Left ventricle myocardium inferior (tissue), 1 donor: ENCODE measurements at regions not wholly inside any gene's neighbourhood (a gene's known extent, or its start where the extent isn't known, plus 50 kb on each side); places are given as distances from the start of the nearest gene placed in this dataset.

Source experiments
- DNase-seq: peaks from one replicate; pipeline ENCODE4 v3.0.0-alpha.2; 2020
- H3K27ac ChIP-seq: fragments of 200-600 bp; replicated peaks from 2 replicates; pipeline ENCODE4 v1.8.0; 2021
- H3K27me3 ChIP-seq: fragments of 200-600 bp; 2 replicates; pipeline ENCODE4 v1.8.0; 2021; ENCODE audit warnings: low read depth
- H3K36me3 ChIP-seq: fragments of 200-600 bp; 2 replicates; pipeline ENCODE4 v1.8.0; 2021
- H3K4me1 ChIP-seq: fragments of 200-600 bp; 2 replicates; pipeline ENCODE4 v1.8.0; 2021
- H3K4me3 ChIP-seq: fragments of 200-600 bp; 2 replicates; pipeline ENCODE4 v1.8.0; 2021; ENCODE audit warnings: mild to moderate bottlenecking, moderate library complexity
- H3K9me3 ChIP-seq: fragments of 200-600 bp; replicated peaks from 2 replicates; pipeline ENCODE4 v1.8.0; 2021
- intact Hi-C: fragments of 100-400 bp; cut with micrococcal nuclease; formaldehyde crosslinking; loops from one replicate; pipeline ENCODE4 v1.11.0; 2022
- TF ChIP-seq, protein P1 (sequence below): fragments of 200-600 bp; IDR thresholded peaks from 2 replicates; pipeline ENCODE4 v1.8.0; 2021; ENCODE audit warnings: antibody characterized with exemption, mild to moderate bottlenecking, borderline replicate concordance
- donor health status: DM: no; HTN: yes; CAD: no; lungs with severe emphysema.

DNA sequence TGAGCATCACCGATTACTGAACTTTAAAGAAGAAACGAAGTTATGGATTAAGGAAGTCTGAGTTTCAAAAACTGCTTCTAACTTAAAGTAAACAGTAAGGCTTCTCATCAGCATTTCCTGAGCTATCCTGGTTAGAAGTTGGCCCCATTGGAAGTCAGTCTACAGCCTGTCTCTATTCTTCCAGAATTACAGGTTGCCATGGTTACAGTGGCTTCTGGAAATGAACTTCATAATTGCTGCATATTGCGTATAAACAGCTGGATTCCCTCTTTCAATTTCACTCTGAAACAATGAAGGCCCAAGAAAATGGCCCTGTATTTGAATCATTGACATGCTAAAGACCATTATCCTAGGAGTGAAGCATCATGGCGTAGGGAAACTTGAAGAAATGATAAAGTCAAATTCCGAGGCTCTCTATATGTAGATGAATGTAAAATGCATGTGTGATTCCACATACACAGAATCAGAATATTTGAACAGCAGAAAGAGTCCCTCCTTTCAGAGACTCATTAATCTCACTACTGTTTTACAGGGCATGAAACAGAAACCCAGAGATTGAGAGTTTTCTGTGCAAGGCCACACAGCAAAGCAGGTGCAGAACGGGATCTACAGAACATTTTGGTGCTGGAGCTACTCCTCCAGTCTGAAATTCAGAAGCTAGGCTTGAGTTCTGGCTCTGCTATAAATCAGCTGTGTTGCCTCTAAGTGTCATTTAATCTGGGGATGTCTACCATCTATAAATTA, 856.4 kb upstream of the CELF4 start:
- DNase-seq, result no peak
- H3K4me1 ChIP-seq, result no peaks in the 10 kb centered on the region
- TF ChIP-seq, protein P1, sequence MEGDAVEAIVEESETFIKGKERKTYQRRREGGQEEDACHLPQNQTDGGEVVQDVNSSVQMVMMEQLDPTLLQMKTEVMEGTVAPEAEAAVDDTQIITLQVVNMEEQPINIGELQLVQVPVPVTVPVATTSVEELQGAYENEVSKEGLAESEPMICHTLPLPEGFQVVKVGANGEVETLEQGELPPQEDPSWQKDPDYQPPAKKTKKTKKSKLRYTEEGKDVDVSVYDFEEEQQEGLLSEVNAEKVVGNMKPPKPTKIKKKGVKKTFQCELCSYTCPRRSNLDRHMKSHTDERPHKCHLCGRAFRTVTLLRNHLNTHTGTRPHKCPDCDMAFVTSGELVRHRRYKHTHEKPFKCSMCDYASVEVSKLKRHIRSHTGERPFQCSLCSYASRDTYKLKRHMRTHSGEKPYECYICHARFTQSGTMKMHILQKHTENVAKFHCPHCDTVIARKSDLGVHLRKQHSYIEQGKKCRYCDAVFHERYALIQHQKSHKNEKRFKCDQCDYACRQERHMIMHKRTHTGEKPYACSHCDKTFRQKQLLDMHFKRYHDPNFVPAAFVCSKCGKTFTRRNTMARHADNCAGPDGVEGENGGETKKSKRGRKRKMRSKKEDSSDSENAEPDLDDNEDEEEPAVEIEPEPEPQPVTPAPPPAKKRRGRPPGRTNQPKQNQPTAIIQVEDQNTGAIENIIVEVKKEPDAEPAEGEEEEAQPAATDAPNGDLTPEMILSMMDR, result no peak
- intact Hi-C loops, result no loop called here
- no peak overlapping the region for H3K27ac ChIP-seq
- no peaks in the 10 kb centered on the region for H3K9me3 ChIP-seq
- H3K36me3 ChIP-seq, result no peaks in the 10 kb centered on the region
- no peak overlapping the region for H3K4me3 ChIP-seq
- H3K27me3 ChIP-seq, result no peaks in the 10 kb centered on the region

DNA sequence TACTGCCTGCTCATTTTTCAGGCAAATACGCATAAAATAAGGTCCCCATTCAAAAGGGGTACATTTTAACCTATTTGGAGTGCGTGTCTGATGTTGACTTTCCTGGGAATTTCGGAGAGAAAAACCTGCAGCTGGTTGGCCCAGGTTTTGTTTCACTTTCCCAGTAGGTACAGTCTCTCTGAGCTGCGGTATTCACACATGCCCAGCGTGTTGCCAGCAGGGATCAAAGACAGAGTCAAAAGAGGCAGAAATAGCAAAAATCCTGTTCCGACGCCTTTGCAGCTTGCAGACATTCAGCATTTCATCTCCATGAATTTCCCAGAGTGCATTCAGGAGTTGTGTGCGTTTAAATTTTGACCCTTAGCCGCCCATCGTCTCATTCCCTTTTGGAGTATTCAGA, 855.4 kb upstream of the CELF4 start:
- Histone ChIP-seq H3K27me3 (no peaks in the 10 kb centered on the region), H3K4me3 (no peak overlapping the region), H3K4me1 (no peaks in the 10 kb centered on the region), H3K27ac (no peak overlapping the region), H3K9me3 (no peaks in the 10 kb centered on the region), H3K36me3 (no peaks in the 10 kb centered on the region)
- TF ChIP-seq, protein P1, result no peak
- no peak for DNase-seq
- intact Hi-C loops, result no loop called here

DNA sequence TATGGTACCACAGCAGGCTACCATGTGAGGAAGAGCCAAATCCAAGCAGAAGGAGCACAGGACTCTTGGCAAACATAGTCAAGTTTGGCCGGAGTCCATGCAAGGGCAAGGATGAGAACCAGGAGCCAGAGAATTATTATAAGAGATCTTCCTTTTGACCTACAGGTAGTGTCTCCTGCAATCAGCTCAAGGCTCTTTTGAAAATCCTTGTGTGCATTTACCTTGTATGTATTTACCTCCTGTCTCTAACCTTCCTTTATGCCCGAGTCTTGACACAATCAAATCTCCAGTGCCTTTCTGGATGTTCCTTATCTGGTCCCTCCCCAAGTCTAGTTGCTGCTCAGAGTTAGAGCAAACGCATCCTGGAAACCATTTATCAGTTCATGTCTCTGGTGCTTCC, 855.0 kb upstream of the CELF4 start:
- Histone ChIP-seq H3K9me3 (no peaks in the 10 kb centered on the region), H3K27me3 (no peaks in the 10 kb centered on the region), H3K4me3 (no peak overlapping the region), H3K36me3 (no peaks in the 10 kb centered on the region), H3K4me1 (no peaks in the 10 kb centered on the region), H3K27ac (no peak overlapping the region)
- intact Hi-C loops, result no loop called here
- no peak for DNase-seq
- TF ChIP-seq, protein P1, result no peak

DNA sequence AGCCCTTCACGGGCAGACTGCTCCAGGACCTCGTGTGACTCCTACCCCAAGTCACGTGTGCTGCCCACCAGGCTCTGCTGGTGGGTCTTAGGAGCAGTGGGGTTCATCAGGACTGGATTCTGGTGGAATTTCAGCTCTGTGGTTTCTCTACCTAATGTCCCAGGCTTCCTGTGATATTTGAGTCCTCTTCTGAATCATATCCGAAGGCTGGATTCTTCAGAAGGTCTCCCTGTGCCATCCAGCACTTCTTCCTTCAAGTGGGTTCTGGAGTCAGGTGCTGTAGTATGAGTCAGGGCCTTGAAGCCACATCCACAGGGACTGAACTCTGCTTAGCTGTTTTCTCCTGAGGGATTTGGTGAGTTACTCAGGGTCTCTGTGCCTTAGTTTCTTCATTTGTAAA, 850.2 kb upstream of the CELF4 start:
- H3K9me3 ChIP-seq, result no peaks in the 10 kb centered on the region
- intact Hi-C loops, result no loop called here
- H3K27me3 ChIP-seq, result no peaks in the 10 kb centered on the region
- no peak for DNase-seq
- no peaks in the 10 kb centered on the region for H3K36me3 ChIP-seq
- H3K4me3 ChIP-seq, result no peak overlapping the region
- H3K4me1 ChIP-seq, result no peaks in the 10 kb centered on the region
- TF ChIP-seq, protein P1, result no peak
- H3K27ac ChIP-seq, result no peak overlapping the region

DNA sequence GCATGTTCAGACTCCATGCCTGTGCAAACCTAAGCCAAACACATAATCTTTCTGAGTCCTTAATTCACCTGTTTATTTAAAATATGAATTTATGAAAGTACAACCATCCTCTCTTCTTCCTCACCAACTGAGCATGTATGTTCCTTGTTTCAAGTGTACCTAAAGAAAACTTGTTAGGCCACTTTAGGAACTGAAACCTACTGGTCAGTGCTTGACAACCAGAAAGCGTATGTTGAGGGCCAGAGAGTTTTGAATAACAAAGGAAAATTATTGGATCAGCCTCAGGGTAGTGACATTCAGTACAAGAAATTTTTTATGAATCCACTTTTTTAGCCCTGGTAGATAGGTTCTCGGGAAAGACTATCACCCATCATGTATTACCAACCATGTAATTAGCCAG, 847.6 kb upstream of the CELF4 start:
- intact Hi-C loops, result no loop called here
- H3K4me1 ChIP-seq, result no peaks in the 10 kb centered on the region
- no peak overlapping the region for H3K4me3 ChIP-seq
- no peaks in the 10 kb centered on the region for H3K36me3 ChIP-seq
- H3K27ac ChIP-seq, result no peak overlapping the region
- no peaks in the 10 kb centered on the region for H3K27me3 ChIP-seq
- no peaks in the 10 kb centered on the region for H3K9me3 ChIP-seq
- TF ChIP-seq, protein P1, result no peak
- DNase-seq, result no peak

DNA sequence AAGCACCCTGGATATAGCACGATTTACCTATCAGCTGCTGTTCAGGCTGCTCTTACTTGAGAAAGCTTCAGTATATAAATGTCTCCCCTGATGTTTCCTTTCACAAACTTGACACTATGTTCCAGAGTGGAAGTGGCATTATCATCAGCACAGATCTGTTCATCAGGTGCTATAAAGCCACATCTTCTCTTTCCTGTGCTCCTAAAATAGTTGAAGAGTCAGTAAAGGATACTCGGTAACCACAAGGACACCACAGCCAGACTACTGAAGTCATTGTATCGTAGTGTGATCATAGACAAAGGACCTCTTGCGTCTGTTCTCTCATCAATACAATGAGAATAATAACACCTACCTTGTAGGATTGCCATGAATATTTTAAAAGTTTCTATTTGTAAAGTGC, 841.0 kb upstream of the CELF4 start:
- intact Hi-C loops, result no loop called here

More for the DNA sequence above, 841.0 kb upstream of the CELF4 start:
- DNase-seq, result no peak
- TF ChIP-seq, protein P1, result no peak
- Histone ChIP-seq H3K27ac (no peak overlapping the region), H3K4me3 (no peak overlapping the region), H3K9me3 (peaks cover 10% of the 10 kb centered on the region), H3K27me3 (no peaks in the 10 kb centered on the region), H3K36me3 (no peaks in the 10 kb centered on the region), H3K4me1 (no peaks in the 10 kb centered on the region)
